ENCODE measurements at regions not wholly inside any gene's neighbourhood (a gene's known extent, or its start where the extent isn't known, plus 50 kb on each side); places are given as distances from the start of the nearest gene placed in this dataset.

DNA sequence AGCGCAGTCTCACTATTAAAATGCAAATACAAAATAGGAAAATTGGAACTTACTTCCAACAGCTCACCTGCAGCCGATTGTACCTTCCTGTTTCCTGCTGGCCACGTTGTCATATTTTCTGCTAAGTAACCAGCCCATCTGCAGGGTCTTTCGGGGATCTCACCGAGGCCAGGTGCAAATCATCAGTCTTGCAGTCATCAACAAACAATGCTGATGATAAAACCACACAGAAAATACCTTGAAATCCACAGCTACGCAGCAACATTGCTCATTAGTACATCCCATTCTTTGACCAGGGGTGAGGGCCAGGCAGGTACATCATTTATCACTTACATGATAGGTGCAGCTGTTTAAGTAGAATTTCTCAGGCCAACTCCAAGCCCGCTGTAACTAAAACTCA is 406.9 kb downstream of the TMEM121 start:
- TF ChIP-seq, protein P1, sequence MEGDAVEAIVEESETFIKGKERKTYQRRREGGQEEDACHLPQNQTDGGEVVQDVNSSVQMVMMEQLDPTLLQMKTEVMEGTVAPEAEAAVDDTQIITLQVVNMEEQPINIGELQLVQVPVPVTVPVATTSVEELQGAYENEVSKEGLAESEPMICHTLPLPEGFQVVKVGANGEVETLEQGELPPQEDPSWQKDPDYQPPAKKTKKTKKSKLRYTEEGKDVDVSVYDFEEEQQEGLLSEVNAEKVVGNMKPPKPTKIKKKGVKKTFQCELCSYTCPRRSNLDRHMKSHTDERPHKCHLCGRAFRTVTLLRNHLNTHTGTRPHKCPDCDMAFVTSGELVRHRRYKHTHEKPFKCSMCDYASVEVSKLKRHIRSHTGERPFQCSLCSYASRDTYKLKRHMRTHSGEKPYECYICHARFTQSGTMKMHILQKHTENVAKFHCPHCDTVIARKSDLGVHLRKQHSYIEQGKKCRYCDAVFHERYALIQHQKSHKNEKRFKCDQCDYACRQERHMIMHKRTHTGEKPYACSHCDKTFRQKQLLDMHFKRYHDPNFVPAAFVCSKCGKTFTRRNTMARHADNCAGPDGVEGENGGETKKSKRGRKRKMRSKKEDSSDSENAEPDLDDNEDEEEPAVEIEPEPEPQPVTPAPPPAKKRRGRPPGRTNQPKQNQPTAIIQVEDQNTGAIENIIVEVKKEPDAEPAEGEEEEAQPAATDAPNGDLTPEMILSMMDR (IDR thresholded peaks at IDR 0.05): no peak
- TF ChIP-seq POLR2A (IDR thresholded peaks at IDR 0.05): no peak

Measured in body of pancreas (tissue), 4 donors.